GM19455 (cell line): ENCODE measurements at regions not wholly inside any gene's neighbourhood (a gene's known extent, or its start where the extent isn't known, plus 50 kb on each side); places are given as distances from the start of the nearest gene placed in this dataset.
"Not testable (repeated sequence)": the region's sequence is repeated elsewhere in the genome, so short reads cannot be mapped to it uniquely, and the experiment has no call there.

Source experiments
- ATAC-seq: cut with Tn5 transposase; IDR thresholded peaks from one replicate; pipeline ENCODE4 v1.9.1; 2021; ENCODE audit not compliant: unreplicated experiment

- ATAC-seq = no peak
Measured at GRCh38 chr16:59067205-59067604, 333.1 kb upstream of the GOT2 start.

- ATAC-seq = no peak
Measured at GRCh38 chr16:59060207-59060606, 326.1 kb upstream of the GOT2 start.

GRCh38 chr16:59058250-59058649 lies 324.1 kb upstream of the GOT2 start:
- no peak for ATAC-seq

GRCh38 chr16:59053911-59054310 lies 319.8 kb upstream of the GOT2 start:
- no peak for ATAC-seq

GRCh38 chr16:59052231-59052630 lies 318.1 kb upstream of the GOT2 start:
- ATAC-seq = no peak

- no peak for ATAC-seq
Measured at GRCh38 chr16:59048876-59049275, 314.8 kb upstream of the GOT2 start.

GRCh38 chr16:59047114-59047513 lies 313.0 kb upstream of the GOT2 start:
- no peak for ATAC-seq

GRCh38 chr16:59046335-59046734 lies 312.2 kb upstream of the GOT2 start:
- no peak for ATAC-seq

GRCh38 chr16:59045501-59045900 lies 311.4 kb upstream of the GOT2 start:
- no peak for ATAC-seq

GRCh38 chr16:59044616-59045015 lies 310.5 kb upstream of the GOT2 start:
- ATAC-seq = no peak

GRCh38 chr16:59042301-59042700 lies 308.2 kb upstream of the GOT2 start:
- ATAC-seq = no peak

GRCh38 chr16:59039066-59039720 lies 305.1 kb upstream of the GOT2 start:
- ATAC-seq = no peak

GRCh38 chr16:59030923-59031485 lies 296.9 kb upstream of the GOT2 start:
- ATAC-seq = no peak

GRCh38 chr16:59021751-59022150 lies 287.6 kb upstream of the GOT2 start:
- no peak for ATAC-seq

- ATAC-seq = no peak
Measured at GRCh38 chr16:59013930-59014329, 279.8 kb upstream of the GOT2 start.

GRCh38 chr16:58999762-59000161 lies 265.6 kb upstream of the GOT2 start:
- no peak for ATAC-seq

- not testable (repeated sequence) for ATAC-seq
Measured at GRCh38 chr16:58992755-58993154, 258.6 kb upstream of the GOT2 start.

- not testable (repeated sequence) for ATAC-seq
Measured at GRCh38 chr16:58983181-58983965, 249.3 kb upstream of the GOT2 start.

- no peak for ATAC-seq
Measured at GRCh38 chr16:58970775-58971174, 236.7 kb upstream of the GOT2 start.

- no peak for ATAC-seq
Measured at GRCh38 chr16:58963479-58963878, 229.4 kb upstream of the GOT2 start.

GRCh38 chr16:58962811-58963210 lies 228.7 kb upstream of the GOT2 start:
- ATAC-seq = no peak

GRCh38 chr16:58960484-58960883 lies 226.4 kb upstream of the GOT2 start:
- ATAC-seq = no peak
